ENCODE measurements at regions not wholly inside any gene's neighbourhood (a gene's known extent, or its start where the extent isn't known, plus 50 kb on each side); places are given as distances from the start of the nearest gene placed in this dataset.

GRCh38 chr10:2951235-2951835 is 116.0 kb upstream of the PFKP start:
- FAIRE-seq = no peak
- no peak for DNase-seq (ENCODE audit: low spot score)

DNA sequence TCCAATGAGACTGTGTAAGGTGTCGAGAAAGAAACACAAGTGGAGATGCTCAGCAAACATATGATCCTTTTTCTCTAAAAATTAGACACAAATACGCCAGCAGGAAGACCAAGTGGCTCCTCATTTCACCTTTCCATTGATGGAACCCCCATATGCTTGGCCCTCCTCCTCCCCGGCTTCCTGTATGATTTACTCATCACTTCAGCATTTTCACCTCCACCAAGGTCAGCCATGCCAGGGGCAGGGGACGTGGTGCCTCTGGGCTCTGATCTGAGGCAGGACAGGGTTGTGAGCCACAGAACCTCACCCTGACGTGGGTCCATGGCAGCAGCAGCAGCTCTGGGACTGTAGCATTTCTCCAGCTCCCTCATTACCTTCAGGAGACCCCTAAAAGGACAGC is 116.8 kb upstream of the PFKP start:
- FAIRE-seq (no peak), DNase-seq (ENCODE audit: low spot score) (no peak)

- FAIRE-seq (no peak), DNase-seq (ENCODE audit: low spot score) (peak; percentile 21)
These were observed 117.4 kb upstream of the PFKP start for GRCh38 chr10:2949948-2950354.

GRCh38 chr10:2949221-2949947 is 118.0 kb upstream of the PFKP start:
- FAIRE-seq (no peak), DNase-seq (ENCODE audit: low spot score) (no peak)

- DNase-seq (ENCODE audit: low spot score) (no peak), FAIRE-seq (no peak)
These were observed 119.1 kb upstream of the PFKP start for GRCh38 chr10:2948127-2948854.

DNA sequence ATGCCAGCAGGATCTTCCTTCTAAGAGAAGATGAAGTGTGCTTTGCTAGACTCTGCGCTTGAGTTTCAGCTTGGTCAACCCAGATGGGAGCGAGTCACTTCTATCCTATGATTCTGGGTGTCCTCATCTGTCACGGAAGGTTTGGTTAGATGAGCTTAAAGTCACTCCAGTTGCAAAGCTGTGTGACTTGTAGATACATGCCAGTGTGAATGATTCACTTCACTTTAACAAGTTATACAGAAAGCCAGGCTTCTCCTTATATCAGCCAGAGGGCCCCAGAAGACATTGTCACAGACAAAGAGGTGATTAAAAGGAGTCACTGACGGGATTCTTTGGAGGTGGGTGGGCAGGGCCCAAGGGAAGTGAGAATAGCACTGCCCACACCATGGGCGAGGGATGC is 122.6 kb upstream of the PFKP start:
- DNase-seq (ENCODE audit: low spot score) (no peak), FAIRE-seq (no peak)

DNA sequence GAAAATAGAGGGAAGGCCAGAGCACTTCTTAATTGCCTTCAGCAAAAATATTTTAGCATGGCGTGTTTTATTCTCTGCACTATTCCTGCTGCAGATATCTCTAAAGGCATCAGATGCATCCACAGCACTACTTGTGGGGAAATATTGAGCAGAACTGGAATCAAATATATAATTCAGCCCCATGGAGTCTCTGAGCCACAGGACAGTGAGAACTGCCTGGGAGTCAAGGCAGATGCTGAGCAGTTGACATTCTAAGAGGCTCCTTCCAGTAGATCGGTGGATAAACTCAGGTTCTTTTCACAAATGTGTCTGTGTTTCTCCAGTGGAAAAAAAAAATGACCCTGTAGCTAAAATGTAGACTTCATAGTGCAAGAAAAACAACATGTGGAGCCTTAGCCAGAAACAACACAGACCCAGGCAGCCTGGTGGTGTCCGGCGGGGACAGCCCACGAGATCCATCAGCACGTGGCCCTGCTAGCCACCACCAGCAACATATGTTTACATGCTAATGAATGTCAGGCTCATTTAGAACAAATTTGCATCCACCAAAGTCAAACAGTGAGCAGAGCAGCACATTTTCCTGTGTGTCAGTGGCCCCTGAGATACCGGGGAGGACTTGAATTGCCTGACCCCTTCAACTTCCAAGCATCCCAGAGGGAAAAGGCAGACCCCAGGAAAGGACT is 123.3 kb upstream of the PFKP start:
- no peak for DNase-seq (ENCODE audit: low spot score)
- no peak for FAIRE-seq

GRCh38 chr10:2942938-2943337 is 124.4 kb upstream of the PFKP start:
- DNase-seq (ENCODE audit: low spot score) (no peak), FAIRE-seq (no peak)

- DNase-seq (ENCODE audit: low spot score) (no peak), FAIRE-seq (no peak)
These were observed 128.5 kb upstream of the PFKP start for GRCh38 chr10:2938869-2939268.

DNA sequence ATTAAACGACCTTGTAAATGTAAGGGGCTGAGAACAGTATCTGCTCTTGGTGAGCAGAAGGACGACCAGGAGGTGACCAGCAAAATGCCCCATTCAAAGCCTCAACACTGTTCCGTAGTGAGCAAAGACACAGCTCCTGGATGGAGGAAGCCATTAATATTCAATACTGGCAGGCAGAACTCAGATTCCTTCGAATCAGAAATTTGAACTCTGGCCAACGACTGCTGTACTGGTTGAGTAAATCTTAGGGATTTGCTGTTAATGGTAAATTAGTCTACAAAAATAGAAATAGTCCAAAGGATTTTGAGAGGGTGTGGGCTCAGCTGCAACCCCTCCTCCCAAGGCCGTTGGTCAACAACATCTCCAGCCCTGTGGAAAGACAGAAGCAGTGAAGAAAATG is 130.5 kb upstream of the PFKP start:
- DNase-seq (ENCODE audit: low spot score) (no peak), FAIRE-seq (no peak)

DNA sequence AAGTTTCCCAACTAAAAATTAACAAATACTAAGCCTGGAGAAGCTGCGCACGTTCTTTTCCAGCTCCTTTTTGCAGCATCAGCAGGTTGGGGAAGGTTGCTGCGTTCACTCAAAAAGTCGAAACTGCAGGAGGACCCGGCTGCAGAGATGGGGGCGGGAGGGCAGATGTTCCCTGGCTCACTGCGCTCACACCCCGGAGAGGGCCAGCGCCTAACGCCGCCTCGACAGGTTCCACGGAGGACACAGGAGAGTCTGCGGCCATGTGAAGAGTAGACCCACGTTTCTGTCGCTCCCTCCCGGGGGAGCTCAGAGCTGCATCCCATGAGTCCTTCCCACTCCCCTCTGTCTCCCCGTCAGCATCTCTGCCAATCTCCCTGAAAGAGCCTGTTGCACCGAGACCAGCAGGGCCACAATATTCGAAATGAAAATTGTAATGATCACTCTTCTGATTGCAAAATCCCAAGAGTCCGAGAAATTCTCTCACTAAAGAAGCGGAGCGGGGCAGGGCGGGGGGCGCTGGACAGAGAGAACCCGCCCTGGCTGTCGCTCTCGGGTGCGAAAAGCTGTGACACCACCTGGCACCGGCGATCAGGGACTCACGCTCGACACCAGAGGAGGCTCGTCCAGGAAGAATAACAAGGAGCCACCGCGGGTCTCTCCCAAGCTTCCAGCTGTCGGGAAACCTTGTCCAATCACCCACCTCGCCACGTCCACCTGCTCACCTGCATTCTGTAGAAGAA is 131.5 kb upstream of the PFKP start:
- FAIRE-seq = no peak
- DNase-seq (ENCODE audit: low spot score) = no peak

DNA sequence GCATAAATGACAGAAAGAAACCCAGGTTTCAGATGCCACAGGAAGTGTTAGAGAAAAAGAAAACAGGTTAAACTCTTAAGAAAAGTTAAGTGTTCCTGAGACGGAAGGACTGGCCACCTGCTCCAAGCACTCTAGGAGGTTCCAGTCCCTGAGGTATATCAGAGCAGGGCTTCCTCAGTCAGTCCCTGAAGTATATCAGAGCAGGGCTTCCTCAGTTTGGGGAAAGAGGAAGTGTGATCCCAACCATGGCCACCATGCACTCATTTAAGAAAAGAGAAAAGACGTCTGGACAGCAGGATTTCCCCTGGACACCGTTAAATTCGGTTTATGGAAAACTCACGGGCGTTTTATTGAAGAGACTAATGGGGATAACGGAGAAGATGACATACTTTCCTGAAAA is 133.4 kb upstream of the PFKP start:
- DNase-seq (ENCODE audit: low spot score) (no peak), FAIRE-seq (no peak)

GRCh38 chr10:2933519-2933918 is 133.8 kb upstream of the PFKP start:
- DNase-seq (ENCODE audit: low spot score) (no peak), FAIRE-seq (no peak)

GRCh38 chr10:2933071-2933470 is 134.3 kb upstream of the PFKP start:
- DNase-seq (ENCODE audit: low spot score) = no peak
- no peak for FAIRE-seq

DNA sequence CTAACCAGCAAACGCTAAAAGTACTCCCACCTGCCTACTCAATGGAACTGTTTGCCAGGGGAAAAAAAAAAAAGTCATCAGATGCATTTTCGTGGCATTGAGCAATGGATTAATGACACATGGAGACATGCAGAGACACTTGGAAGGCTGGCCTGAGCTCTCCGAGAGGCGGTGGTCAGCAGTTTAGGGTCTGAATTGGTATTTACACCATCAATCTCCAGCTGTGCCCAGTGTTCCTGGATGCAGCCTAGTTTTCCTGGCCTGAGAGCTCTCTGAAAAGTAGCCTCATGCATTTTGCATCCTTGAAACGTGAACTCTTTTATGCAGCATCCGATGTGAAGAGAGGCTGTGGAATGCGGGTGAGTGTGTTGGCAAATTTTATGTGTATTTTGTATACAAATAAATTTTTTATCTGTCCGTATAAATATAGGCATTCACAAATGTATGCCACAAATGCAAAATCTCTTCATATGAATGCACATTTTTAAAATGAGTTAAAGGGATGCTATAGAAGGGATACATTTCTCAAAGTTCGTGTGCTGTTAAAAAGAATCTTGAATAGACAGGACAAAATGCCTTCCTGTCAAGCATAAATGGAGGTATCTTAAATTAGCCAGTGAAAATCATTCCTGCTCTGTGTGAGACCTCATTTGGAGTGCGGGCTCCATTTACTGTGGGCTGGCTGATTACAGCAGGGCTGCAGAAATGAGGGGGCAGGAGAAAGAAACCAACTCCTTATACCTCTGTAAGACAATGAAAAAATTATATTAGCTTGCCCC is 137.7 kb upstream of the PFKP start:
- DNase-seq (ENCODE audit: low spot score) = no peak
- no peak for FAIRE-seq

DNA sequence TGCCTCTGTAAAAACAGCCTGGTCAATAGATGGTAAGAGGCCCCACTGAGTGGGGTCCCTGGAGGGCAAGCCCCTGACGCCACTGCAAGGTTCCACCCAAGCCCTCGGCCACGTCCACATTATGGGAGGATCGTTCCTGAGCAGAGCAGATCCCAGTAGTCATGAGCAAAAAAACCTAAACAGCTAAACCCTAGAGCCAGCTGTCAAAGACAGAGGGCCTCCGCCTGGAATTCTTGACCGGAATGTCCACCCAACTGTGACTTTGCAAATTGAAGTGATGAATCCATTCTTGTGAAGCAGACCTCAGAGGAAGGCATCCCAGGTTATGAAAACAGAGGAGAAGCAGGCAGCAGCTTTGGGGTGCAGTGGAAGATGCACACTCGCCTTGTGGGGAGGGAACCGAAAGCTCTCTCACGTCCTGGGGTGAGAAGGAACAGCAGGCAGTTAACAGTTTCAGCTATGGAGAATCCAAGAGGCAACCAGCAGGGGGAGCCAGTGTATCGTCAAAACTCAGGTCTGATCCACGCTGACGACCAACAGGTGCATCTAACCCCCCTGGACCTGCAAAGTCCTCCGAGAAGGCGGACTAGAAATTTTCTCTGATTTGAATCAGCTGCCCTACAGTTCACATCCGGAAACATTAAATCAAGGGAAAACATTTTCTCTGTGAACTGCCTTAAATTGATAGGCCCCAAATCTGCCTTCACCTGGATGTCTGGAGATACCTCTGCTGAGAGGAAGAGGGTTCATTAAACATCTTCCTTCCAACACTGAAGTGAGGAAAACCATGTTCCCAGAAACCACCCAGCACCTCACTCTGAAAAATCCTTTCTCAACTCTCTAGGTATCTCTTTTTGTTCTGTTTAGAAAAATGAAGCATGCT is 139.1 kb upstream of the PFKP start:
- no peak for FAIRE-seq
- peak; percentile 44 for DNase-seq (ENCODE audit: low spot score)

DNA sequence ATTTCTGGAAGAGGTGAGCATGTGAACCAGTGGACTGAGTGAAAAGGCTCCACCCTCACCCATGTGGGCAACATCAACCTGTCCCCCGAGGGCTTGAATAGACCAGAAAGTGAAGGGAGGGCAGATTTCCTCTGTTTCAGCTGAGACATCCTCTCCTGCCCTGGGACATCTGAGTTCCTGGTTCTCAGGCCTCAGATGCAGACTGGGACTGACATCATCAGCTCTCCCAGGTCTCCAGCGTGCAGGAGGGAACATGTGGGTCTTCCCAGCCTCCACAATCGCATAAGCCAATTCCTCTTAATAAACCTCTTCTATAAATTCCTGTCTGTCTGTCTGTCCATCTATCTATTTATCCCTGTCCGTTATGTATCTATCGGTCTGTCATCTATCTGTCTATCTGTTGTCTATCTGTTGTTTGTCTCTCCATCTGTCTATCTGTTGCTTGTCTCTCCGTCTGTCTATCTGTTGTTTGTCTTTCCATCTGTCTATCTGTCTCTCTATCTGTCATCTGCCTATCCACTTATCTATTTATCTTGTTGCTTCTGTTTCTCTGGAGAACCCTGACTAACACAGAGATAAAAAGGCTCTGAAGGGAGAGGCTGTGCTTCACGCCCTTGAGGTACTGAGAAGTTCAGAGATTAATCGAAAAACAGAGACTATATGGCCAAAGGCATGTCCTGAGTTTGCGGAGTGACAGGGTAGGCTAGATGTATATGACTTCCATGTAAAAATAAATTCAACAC is 140.3 kb upstream of the PFKP start:
- FAIRE-seq (no peak), DNase-seq (ENCODE audit: low spot score) (no peak)

- DNase-seq (ENCODE audit: low spot score) (peak; percentile 18), FAIRE-seq (no peak)
These were observed 141.7 kb upstream of the PFKP start for GRCh38 chr10:2925631-2926030.

DNA sequence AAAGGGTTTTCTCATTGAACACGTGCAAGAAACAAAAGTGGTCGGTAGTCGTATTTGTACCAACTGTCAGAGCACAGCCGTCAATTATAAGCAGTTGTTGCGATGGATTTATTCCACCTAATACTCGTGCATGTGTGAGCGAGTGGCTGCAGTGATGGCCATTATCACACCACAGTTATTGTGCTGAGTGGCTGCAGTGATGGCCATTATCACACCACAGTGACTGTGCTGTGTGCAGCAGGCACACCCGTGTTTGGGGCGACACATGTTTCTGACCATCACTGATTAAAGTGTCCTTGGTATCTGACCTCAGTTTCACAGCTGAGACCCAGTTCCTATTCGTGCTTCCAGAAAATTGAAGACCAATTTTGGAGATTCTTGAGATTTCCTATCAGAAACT is 142.9 kb upstream of the PFKP start:
- no peak for DNase-seq (ENCODE audit: low spot score)
- FAIRE-seq = no peak

Measured in urothelium cell line (cell line).